GM23338 (cell line): ENCODE measurements at regions not wholly inside any gene's neighbourhood (a gene's known extent, or its start where the extent isn't known, plus 50 kb on each side); places are given as distances from the start of the nearest gene placed in this dataset.

ENCODE experiments used
- ATAC-seq: fragments of 200-7000 bp; cut with Tn5 transposase; 3 replicates; pipeline ENCODE4 v1.9.1; 2020
- DNase-seq: peaks from one replicate; pipeline ENCODE4 v3.0.0-alpha.2; 2015; ENCODE audit warnings: low spot score
- H2AFZ ChIP-seq: fragments of 200-600 bp; sonication (generic); 2 replicates; pipeline ENCODE4 v1.8.0; 2016; ENCODE audit warnings: antibody characterized with exemption, mild to moderate bottlenecking, moderate library complexity
- H3F3A ChIP-seq: fragments of 200-600 bp; sonication (generic); replicated peaks from 2 replicates; pipeline ENCODE4 v1.8.0; 2017; ENCODE audit warnings: antibody characterized with exemption, mixed run types, low read depth
- H3K27ac ChIP-seq: fragments of 200-600 bp; sonication (generic); 2 replicates; pipeline ENCODE4 v1.6.1; 2016; ENCODE audit warnings: low read depth
- H3K27me3 ChIP-seq: fragments of 200-600 bp; sonication (generic); 2 replicates; pipeline ENCODE4 v1.8.0; 2016; ENCODE audit warnings: mild to moderate bottlenecking, mixed run types, moderate library complexity; ENCODE audit not compliant: insufficient read depth
- H3K36me3 ChIP-seq: fragments of 200-600 bp; sonication (generic); 2 replicates; pipeline ENCODE4 v1.8.0; 2016; ENCODE audit warnings: mild to moderate bottlenecking; ENCODE audit not compliant: insufficient read depth
- H3K4me1 ChIP-seq: fragments of 200-600 bp; sonication (generic); 2 replicates; pipeline ENCODE4 v1.8.0; 2016; ENCODE audit warnings: mild to moderate bottlenecking, moderate library complexity; ENCODE audit not compliant: insufficient read depth
- H3K4me2 ChIP-seq: fragments of 200-600 bp; sonication (generic); 2 replicates; pipeline ENCODE4 v1.7.1; 2017; ENCODE audit warnings: mixed run types
- H3K4me3 ChIP-seq: fragments of 200-600 bp; sonication (generic); 2 replicates; pipeline ENCODE4 v1.6.1; 2016; ENCODE audit warnings: mixed run types
- H3K79me2 ChIP-seq: fragments of 200-600 bp; sonication (generic); replicated peaks from 2 replicates; pipeline ENCODE4 v1.8.0; 2017; ENCODE audit warnings: mild to moderate bottlenecking; ENCODE audit not compliant: insufficient read depth
- H3K9me2 ChIP-seq: fragments of 200-600 bp; sonication (generic); 2 replicates; pipeline ENCODE4 v1.8.0; 2017; ENCODE audit not compliant: insufficient read depth
- H4K20me1 ChIP-seq: fragments of 200-600 bp; sonication (generic); replicated peaks from 2 replicates; pipeline ENCODE4 v1.8.0; 2017; ENCODE audit warnings: mild to moderate bottlenecking; ENCODE audit not compliant: insufficient read depth
- H3K27ac Mint-ChIP-seq: 2 replicates; pipeline ENCODE4 v1.8.0; 2020; ENCODE audit warnings: inconsistent platforms, mild to moderate bottlenecking, moderate library complexity, mixed read lengths
- H3K27me3 Mint-ChIP-seq: 3 replicates; pipeline ENCODE4 v1.8.0; 2022; ENCODE audit warnings: low read depth, mild to moderate bottlenecking, moderate library complexity, mixed read lengths, inconsistent platforms; ENCODE audit not compliant: insufficient read depth, poor library complexity
- H3K36me3 Mint-ChIP-seq: 3 replicates; pipeline ENCODE4 v1.8.0; 2021; ENCODE audit warnings: low read depth, mild to moderate bottlenecking, inconsistent platforms, moderate library complexity, mixed read lengths
- H3K4me1 Mint-ChIP-seq: 3 replicates; pipeline ENCODE4 v1.8.0; 2020; ENCODE audit warnings: mild to moderate bottlenecking, inconsistent platforms, mixed read lengths
- H3K4me3 Mint-ChIP-seq: 3 replicates; pipeline ENCODE4 v1.8.0; 2021; ENCODE audit warnings: moderate library complexity, mild to moderate bottlenecking, inconsistent platforms, mixed read lengths
- H3K9me3 Mint-ChIP-seq: 3 replicates; pipeline ENCODE4 v1.8.0; 2020; ENCODE audit warnings: moderate library complexity, mild to moderate bottlenecking, inconsistent platforms, mixed read lengths
- CREB1 ChIP-seq: fragments of 250-450 bp; sonication (Bioruptor Pico); IDR thresholded peaks from 2 replicates; pipeline ENCODE4 v1.5.0; 2020; ENCODE audit warnings: low read depth, mild to moderate bottlenecking, moderate library complexity
- CTCF ChIP-seq, 2 experiments: fragments of 200-600 bp in 1 of 2; sonication (generic) in 1 of 2; conservative IDR thresholded peaks; 2 replicates each; pipeline versions ENCODE4 v1.5.1 to v1.6.1; 2016 to 2017; ENCODE audit warnings: antibody characterized with exemption in 2 of 2, low read depth in 2 of 2, mild to moderate bottlenecking in 2 of 2, moderate library complexity in 1 of 2
- ETS1 ChIP-seq: IDR thresholded peaks from 2 replicates; pipeline ENCODE4 v1.6.1; 2016; ENCODE audit warnings: antibody characterized with exemption
- EZH2 ChIP-seq: fragments of 200-600 bp; sonication (generic); IDR thresholded peaks from one replicate; pipeline ENCODE4 v1.8.0; 2017; ENCODE audit warnings: antibody characterized with exemption, mild to moderate bottlenecking, low read depth; ENCODE audit not compliant: unreplicated experiment
- EZH2phosphoT487 ChIP-seq: fragments of 200-600 bp; sonication (generic); IDR thresholded peaks from one replicate; pipeline ENCODE4 v1.8.1; 2018; ENCODE audit warnings: antibody characterized with exemption; ENCODE audit not compliant: unreplicated experiment
- JUNB ChIP-seq: IDR thresholded peaks from one replicate; pipeline ENCODE4 v1.6.1; 2016; ENCODE audit warnings: antibody characterized with exemption; ENCODE audit not compliant: unreplicated experiment
- NANOG ChIP-seq: IDR thresholded peaks from 2 replicates; pipeline ENCODE4 v1.6.1; 2016; ENCODE audit warnings: antibody characterized with exemption, borderline replicate concordance
- POLR2AphosphoS5 ChIP-seq: IDR thresholded peaks from 2 replicates; pipeline ENCODE4 v1.6.1; 2016; ENCODE audit warnings: antibody characterized with exemption, low read depth
- REST ChIP-seq: IDR thresholded peaks from one replicate; pipeline ENCODE4 v1.6.1; 2018; ENCODE audit warnings: antibody characterized with exemption; ENCODE audit not compliant: unreplicated experiment
- STAT1 ChIP-seq: IDR thresholded peaks from one replicate; pipeline ENCODE4 v1.6.1; 2016; ENCODE audit warnings: antibody characterized with exemption; ENCODE audit not compliant: unreplicated experiment
- ZNF114 ChIP-seq: fragments of 250-450 bp; sonication (Bioruptor Pico); IDR thresholded peaks from 2 replicates; pipeline ENCODE4 v1.5.0; 2020; ENCODE audit warnings: mild to moderate bottlenecking, moderate library complexity
- ZNF331 ChIP-seq: fragments of 250-450 bp; sonication (Bioruptor Pico); IDR thresholded peaks from 2 replicates; pipeline ENCODE4 v1.5.0; 2020; ENCODE audit warnings: low read depth, mild to moderate bottlenecking, moderate library complexity

GRCh38 chr18:65235966-65236624 lies 514.7 kb upstream of the CDH7 start (continued):
- no peak for TF ChIP-seq CTCF (conservative IDR thresholded peaks at IDR 0.05; ENCODE audit: low read depth in 2 of 2)
- TF ChIP-seq ZNF114 (CRISPR knock-in tag) = no peak
- TF ChIP-seq EZH2 = no peak
- no peak for TF ChIP-seq ZNF331
- TF ChIP-seq EZH2phosphoT487 = no peak

- Histone ChIP-seq H3F3A (no peaks in the 10 kb centered on the region), H4K20me1 (no peaks in the 10 kb centered on the region), H3K79me2 (no peaks in the 10 kb centered on the region), H2AFZ (no peak overlapping the region), H3K9me2 (peaks cover 3% of the 10 kb centered on the region; the same call in 1 of the 2 replicates), H3K4me3 (no peak overlapping the region), H3K27me3 (no peaks in the 10 kb centered on the region), H3K4me2 (no peak overlapping the region), H3K4me1 (no peaks in the 10 kb centered on the region), H3K36me3 (no peaks in the 10 kb centered on the region), H3K27ac (no peak overlapping the region)
- Mint-ChIP-seq H3K9me3 (no peaks in the 10 kb centered on the region), H3K27me3 (no peaks in the 10 kb centered on the region), H3K4me3 (no peak overlapping the region), H3K27ac (no peak overlapping the region), H3K36me3 (no peaks in the 10 kb centered on the region), H3K4me1 (no peaks in the 10 kb centered on the region)
- DNase-seq (no peak), ATAC-seq (no peak)
- TF ChIP-seq NANOG (no peak), REST (no peak), STAT1 (no peak), CTCF (conservative IDR thresholded peaks at IDR 0.05; ENCODE audit: low read depth in 2 of 2) (no peak), ZNF114 (CRISPR knock-in tag) (no peak), EZH2phosphoT487 (no peak), ZNF331 (no peak), EZH2 (no peak), ETS1 (no peak), POLR2AphosphoS5 (no peak), JUNB (no peak), CREB1 (CRISPR knock-in tag) (no peak)
Observed at GRCh38 chr18:65230311-65230710, 520.5 kb upstream of the CDH7 start.
